ENCODE measurements at regions not wholly inside any gene's neighbourhood (a gene's known extent, or its start where the extent isn't known, plus 50 kb on each side); places are given as distances from the start of the nearest gene placed in this dataset.

GRCh38 chr2:77633601-77634000, 111.4 kb upstream of the LRRTM4 start:
- TF ChIP-seq MYC (IDR thresholded peaks at IDR 0.05; ENCODE audit: low read depth, low read length): no peak
- no peak for TF ChIP-seq CTCF (IDR thresholded peaks at IDR 0.05; ENCODE audit: low read depth, low read length)

Data from NB4 (cell line).